ENCODE measurements at regions not wholly inside any gene's neighbourhood (a gene's known extent, or its start where the extent isn't known, plus 50 kb on each side); places are given as distances from the start of the nearest gene placed in this dataset.

GRCh38 chr10:78250313-78251015 lies 216.8 kb downstream of the RPS24 start:
- no peak for DNase-seq

GRCh38 chr10:78251016-78251385 lies 217.3 kb downstream of the RPS24 start:
- DNase-seq = no peak

GRCh38 chr10:78252286-78252685 lies 218.6 kb downstream of the RPS24 start:
- DNase-seq = no peak

DNA sequence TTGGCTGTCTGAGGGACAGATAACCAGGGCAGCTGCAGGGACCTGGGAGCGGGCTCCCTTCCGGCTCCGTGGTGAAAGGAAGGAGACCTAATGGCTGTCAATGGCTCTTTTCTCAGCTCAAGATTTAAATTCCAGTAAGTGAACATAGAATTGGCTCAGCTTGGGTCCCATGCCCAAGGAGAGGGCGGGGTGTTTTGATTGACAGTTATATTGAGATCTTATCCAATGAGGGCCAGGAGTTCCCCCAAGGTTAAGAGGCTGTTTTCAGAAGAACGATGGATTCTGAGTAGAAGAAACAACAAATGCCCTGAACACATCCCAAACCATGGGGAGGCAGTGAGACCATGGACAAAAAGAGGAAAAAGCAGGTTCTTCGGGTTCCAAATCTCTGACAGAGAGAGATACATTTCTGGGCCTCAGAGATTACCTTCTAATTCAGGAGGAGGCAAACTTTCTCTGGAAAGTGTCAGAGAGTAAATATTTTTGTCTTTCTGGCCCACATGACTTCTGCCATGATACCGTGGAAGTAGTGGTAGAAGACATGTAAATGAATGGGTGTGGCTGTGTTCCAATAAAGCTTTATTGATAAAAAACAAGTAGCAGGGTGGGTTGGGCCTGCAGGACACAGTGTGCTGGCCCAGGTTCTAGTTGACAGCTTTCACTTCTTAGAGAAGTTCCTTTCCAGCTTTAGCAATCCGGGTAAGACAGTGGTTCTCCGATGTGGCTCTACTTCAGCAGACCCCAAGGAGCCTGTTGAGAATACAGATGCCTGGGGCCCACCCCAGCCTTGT lies 219.6 kb downstream of the RPS24 start:
- DNase-seq = no peak

- no peak for DNase-seq
Measured at GRCh38 chr10:78254013-78254412, 220.3 kb downstream of the RPS24 start.

GRCh38 chr10:78255214-78255613 lies 221.6 kb downstream of the RPS24 start:
- no peak for DNase-seq

- DNase-seq = no peak
Measured at GRCh38 chr10:78255796-78256638, 222.4 kb downstream of the RPS24 start.

- DNase-seq = no peak
Measured at GRCh38 chr10:78258323-78259030, 224.8 kb downstream of the RPS24 start.

DNA sequence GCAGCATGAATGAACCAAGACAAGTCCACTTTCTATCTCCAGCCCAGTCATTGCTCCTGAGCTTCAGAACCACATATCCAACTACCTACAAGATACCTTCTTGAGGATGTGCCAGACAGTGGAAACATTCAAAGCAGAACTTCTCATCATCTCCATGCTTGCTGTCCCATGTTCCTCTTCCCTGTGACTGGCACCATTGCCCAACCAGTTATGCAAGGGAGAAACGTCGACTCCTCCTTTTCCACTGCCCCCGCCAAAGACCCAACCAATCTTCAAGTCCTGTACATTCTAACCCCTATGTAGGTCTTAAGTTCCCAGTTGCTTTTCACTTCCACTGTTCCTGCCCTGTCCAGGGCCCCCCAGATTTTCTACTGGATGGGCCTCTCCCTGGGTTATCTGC lies 225.7 kb downstream of the RPS24 start:
- DNase-seq = no peak

- DNase-seq = no peak
Measured at GRCh38 chr10:78260141-78260540, 226.5 kb downstream of the RPS24 start.

DNA sequence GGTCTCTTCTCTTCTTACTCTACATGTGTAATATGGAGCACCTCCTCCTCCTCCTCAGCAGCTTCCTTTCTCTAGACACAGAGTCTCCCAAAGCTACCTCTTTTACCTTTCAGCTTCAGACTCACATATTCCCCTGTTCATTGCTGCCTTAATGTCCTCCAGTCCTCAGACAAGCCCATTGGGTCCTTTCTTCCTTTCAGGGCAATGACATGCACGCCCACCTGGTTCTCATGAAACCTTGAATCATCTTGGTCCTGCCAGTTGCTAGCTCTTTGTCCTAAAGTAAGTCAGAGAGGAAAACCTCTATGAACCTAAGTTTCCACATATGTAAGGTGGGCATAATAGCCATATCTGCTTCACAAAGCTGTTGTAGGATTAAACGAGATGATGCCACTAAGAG lies 227.0 kb downstream of the RPS24 start:
- DNase-seq = no peak

DNA sequence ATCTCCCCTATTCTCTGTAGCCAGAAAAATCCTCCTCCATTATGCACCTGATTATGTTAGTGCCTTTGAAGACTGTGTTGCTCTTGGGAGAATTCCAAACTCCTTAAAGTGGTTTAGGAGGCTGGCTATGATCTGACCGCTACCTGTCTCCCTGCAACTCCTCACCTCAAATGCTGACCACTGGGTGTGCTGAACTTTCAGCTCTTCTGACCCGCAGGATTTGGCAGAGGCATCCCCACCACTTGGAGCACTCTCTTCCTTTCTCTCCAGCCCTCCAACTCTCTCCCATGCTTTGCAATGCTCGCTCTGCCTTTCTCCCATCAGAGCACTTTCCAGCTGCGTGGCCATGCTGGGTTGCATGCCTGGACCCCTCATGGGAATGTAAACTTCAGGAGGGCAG lies 227.6 kb downstream of the RPS24 start:
- DNase-seq = no peak

DNA sequence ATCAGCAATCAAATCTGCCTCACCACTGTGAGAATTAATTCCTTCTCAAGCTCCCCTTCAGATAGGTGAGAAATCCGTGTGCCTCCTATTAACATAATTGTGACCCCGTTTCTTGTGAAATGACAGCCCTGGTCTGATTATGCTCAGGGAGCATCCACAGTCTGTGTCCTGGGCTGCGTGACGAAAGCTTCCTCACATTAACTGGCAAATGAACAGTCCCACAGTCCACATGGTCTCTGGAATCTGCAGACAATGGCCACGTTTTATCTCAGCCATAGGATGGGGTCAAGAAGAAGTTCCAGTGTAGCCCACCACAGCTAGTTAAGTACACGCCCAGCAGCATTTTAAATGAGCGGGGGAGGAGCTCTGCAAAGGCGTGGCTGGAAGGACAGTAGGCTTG lies 229.2 kb downstream of the RPS24 start:
- no peak for DNase-seq

- DNase-seq = no peak
Measured at GRCh38 chr10:78263521-78263988, 229.9 kb downstream of the RPS24 start.

- no peak for DNase-seq
Measured at GRCh38 chr10:78264361-78264760, 230.7 kb downstream of the RPS24 start.

DNA sequence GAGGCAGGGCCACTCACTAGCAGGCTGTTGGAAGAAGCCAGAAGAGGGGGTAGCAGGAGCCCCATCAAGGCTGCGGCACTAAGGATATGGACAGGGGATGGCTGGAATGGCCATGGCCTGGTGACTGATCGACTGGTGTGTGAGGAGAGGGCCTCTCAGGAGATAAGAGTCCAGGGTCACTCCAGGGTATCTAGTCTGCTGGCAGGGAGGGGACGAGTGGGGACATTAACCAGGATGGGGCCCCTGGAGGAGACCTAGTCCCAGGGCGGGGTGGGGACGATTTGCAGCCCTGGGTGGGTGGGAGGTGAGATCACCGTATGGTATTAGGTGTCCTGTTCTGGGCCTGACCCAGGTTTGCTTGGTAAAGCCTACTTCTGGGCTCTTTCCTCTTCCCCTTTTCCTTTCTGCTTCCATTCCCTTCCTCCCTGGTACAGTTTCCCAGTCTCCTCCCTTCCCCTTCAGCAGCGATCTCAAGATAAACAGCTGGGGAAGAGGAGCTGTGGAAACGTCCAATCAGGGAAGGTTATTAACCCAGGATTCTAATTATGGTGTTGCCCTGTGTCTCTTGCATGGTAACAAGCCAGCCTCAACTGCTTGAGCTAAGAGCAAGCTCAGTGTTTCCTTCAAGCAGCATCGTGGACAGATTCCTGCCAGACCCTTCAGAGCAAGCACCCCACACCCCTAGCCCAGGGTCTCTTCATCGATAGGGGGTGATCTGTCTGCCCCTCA lies 233.2 kb downstream of the RPS24 start:
- no peak for DNase-seq

DNA sequence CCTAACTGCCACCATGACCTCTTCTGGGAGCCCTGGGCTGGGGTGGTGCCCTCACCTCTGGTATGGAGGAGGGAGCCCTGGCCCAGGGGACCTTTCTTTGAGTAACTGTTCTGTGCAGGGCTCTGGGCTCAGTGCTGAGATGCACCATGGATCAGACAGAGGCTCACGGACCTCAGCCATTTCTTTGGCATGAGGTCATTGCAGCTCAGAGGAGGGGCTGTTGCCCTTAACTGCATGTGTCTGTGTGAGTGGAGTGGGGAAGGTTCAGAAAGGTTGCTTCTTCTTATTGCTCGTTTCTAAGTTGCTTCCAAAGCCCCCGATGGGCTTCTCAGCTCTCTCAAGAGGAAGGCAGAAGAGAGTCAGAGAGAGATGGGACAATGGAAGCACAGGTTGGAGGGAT lies 233.9 kb downstream of the RPS24 start:
- DNase-seq = no peak

DNA sequence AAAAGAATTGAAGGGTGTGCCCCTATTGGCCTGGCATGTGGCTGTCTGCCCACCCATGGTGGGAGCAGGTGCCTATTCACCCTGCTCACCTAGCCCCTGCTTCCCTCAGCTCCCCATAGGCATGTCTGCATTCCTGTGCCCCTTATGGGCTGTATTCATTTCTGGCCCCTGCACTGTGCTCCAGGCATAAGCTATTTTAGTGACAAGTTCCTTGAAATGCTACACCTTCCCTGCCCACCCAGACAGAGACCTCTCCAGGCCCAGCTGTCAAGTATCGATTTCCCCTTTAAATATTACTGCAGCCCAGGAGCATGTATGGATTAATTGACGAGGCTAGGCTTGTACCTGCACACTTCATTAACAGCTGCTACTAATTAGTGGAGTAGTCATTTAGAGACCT lies 235.4 kb downstream of the RPS24 start:
- no peak for DNase-seq

- no peak for DNase-seq
Measured at GRCh38 chr10:78272329-78272728, 238.7 kb downstream of the RPS24 start.

DNA sequence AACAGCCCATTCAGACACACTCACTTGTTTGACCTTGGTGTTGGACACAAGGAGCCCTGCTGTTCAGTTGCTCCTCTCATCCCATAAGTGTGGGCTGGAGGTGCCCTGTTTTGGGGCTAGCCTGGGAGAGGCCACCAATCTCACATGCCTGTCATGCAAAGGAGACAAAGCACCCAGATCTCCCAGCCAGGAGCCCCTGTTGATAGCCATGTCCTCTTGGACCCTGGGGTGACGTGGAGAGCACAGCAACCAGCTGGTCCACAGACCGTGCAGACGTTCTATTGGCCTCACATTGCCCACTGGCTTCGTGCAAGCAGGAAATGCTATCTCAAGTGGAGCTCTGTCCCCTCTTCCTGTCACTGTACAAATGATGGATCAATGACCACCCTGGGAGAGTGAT lies 240.8 kb downstream of the RPS24 start:
- no peak for DNase-seq

DNA sequence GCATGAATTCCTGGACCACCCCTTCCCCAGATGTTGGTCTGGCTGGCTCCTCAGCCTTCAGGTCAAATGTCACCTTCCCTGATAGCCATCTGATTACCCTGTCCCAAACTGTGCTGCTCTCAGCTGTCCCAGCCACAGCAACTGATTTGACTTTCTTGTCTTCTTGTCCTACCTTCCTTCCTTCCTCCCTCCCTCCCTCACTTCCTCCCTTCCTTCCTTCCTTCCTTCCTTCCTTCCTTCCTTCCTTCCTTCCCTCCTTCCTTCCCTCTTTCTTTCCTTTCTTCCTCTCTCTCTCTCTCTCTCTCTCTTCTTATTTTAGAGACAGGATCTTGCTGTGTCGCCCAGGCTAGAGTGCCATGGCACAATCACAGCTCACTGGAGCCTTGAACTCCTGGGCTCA lies 242.5 kb downstream of the RPS24 start:
- DNase-seq = no peak

All from activated CD8-positive, alpha-beta memory T cell treated with anti-CD3 and anti-CD28 coated beads, Interleukin-2, amount 50 U/mL, for 4 hours (primary cell).